NB4 (cell line): ENCODE measurements at regions not wholly inside any gene's neighbourhood (a gene's known extent, or its start where the extent isn't known, plus 50 kb on each side); places are given as distances from the start of the nearest gene placed in this dataset.

Experiments
- CTCF ChIP-seq: IDR thresholded peaks from one replicate; pipeline ENCODE4 v1.5.1; 2012; ENCODE audit warnings: low read depth, low read length
- MAX ChIP-seq: IDR thresholded peaks from 2 replicates; pipeline ENCODE4 v1.6.1; 2011; ENCODE audit warnings: low read depth, low read length
- MYC ChIP-seq: IDR thresholded peaks from 2 replicates; pipeline ENCODE4 v1.6.1; 2011; ENCODE audit warnings: low read depth, low read length
- POLR2A ChIP-seq: IDR thresholded peaks from 2 replicates; pipeline ENCODE4 v1.6.1; 2011; ENCODE audit warnings: mild to moderate bottlenecking; ENCODE audit not compliant: insufficient read length; ENCODE audit errors: extremely low read depth

- TF ChIP-seq CTCF (no peak), POLR2A (no peak), MYC (no peak), MAX (no peak)
Observed at GRCh38 chr13:109630271-109630670, 156.1 kb downstream of the IRS2 start.
